B cell (primary cell): ENCODE measurements at regions not wholly inside any gene's neighbourhood (a gene's known extent, or its start where the extent isn't known, plus 50 kb on each side); places are given as distances from the start of the nearest gene placed in this dataset.

Experiments
- ATAC-seq: fragments of 200-7000 bp; cut with Tn5 transposase; one replicate; pipeline ENCODE4 v1.10.0; 2021; ENCODE audit warnings: low read depth, mild to moderate bottlenecking, moderate number of reproducible peaks, moderate library complexity
- CTCF ChIA-PET: fragments of 350-600 bp; sonication (Branson Sonifier 250); formaldehyde crosslinking; loops from one replicate; lab custom pipeline; 2021; ENCODE audit warnings: antibody characterized with exemption, inconsistent platforms; lab: Charles Lee
- POLR2A ChIA-PET: fragments of 350-600 bp; sonication (Branson Sonifier 250); formaldehyde crosslinking; loops from one replicate; lab custom pipeline; 2021; ENCODE audit warnings: antibody characterized with exemption; lab: Charles Lee
- DNase-seq: peaks from one replicate; pipeline ENCODE4 v3.0.0; 2013
- H2AFZ ChIP-seq: 2 replicates; pipeline ENCODE4 v1.6.1; 2012; ENCODE audit warnings: mild to moderate bottlenecking, low read depth, low read length; ENCODE audit not compliant: insufficient read depth, poor library complexity, severe bottlenecking
- H3K27ac ChIP-seq, 2 donors: 1 replicate in 1 of 2; 2 replicates in 1 of 2; pipeline ENCODE4 v1.5.1; 2012 to 2013; ENCODE audit warnings: low read length in 2 of 2, mild to moderate bottlenecking in 2 of 2, moderate library complexity in 1 of 2
- H3K27me3 ChIP-seq, 4 experiments: fragments of 200-600 bp in 1 of 4; sonication (generic) in 1 of 4; replicated peaks in 1 of 4; 1 replicate in 2 of 4; 2 replicates in 2 of 4; pipeline versions ENCODE4 v1.6.1 to v1.7.0; 2013 to 2016; ENCODE audit warnings: low read length in 3 of 4, mild to moderate bottlenecking in 2 of 4, mixed read lengths in 1 of 4, moderate library complexity in 1 of 4; ENCODE audit not compliant: insufficient read depth in 4 of 4, control insufficient read depth in 3 of 4; ENCODE audit errors: control extremely low read depth in 1 of 4
- H3K36me3 ChIP-seq, 2 experiments: replicated peaks in 1 of 2; 1 replicate in 1 of 2; 2 replicates in 1 of 2; pipeline versions ENCODE4 v1.6.1 to v1.7.1; 2013; ENCODE audit warnings: low read length in 1 of 2; ENCODE audit not compliant: insufficient read depth in 2 of 2, control insufficient read depth in 1 of 2; ENCODE audit errors: control extremely low read depth in 1 of 2, extremely low read depth in 1 of 2
- H3K4me1 ChIP-seq, 2 donors: fragments of 200-600 bp in 1 of 2; sonication (generic) in 1 of 2; 1 replicate in 1 of 2; 2 replicates in 1 of 2; pipeline versions ENCODE4 v1.5.1 to v1.6.1; 2013 to 2017; ENCODE audit warnings: low read length in 2 of 2; ENCODE audit not compliant: control insufficient read depth in 2 of 2, insufficient read depth in 2 of 2
- H3K4me2 ChIP-seq: replicated peaks from 2 replicates; pipeline ENCODE3; 2012; ENCODE audit warnings: mild to moderate bottlenecking, low read depth, low read length; ENCODE audit not compliant: poor library complexity, severe bottlenecking
- H3K4me3 ChIP-seq, 5 experiments: fragments of 200-600 bp in 1 of 5; sonication (generic) in 1 of 5; 1 replicate in 3 of 5; 2 replicates in 2 of 5; pipeline versions ENCODE4 v1.5.1 to v1.7.0; 2011 to 2016; ENCODE audit warnings: low read length in 4 of 5, mild to moderate bottlenecking in 4 of 5, low read depth in 2 of 5, control low read depth in 1 of 5, moderate library complexity in 1 of 5; ENCODE audit not compliant: insufficient read depth in 1 of 5; ENCODE audit errors: control extremely low read depth in 1 of 5, extremely low read depth in 1 of 5
- H3K79me2 ChIP-seq: fragments of 200-600 bp; sonication (generic); one replicate; pipeline ENCODE4 v1.6.0; 2016; ENCODE audit warnings: low read length; ENCODE audit not compliant: control insufficient read depth, insufficient read depth
- H3K9ac ChIP-seq: fragments of 200-600 bp; sonication (generic); 2 replicates; pipeline ENCODE4 v1.6.1; 2017; ENCODE audit warnings: mild to moderate bottlenecking, low read length, moderate library complexity
- H3K9me3 ChIP-seq, 3 donors: one replicate each; pipeline versions ENCODE4 v1.6.1 to v1.7.1; 2013; ENCODE audit warnings: low read length in 2 of 3; ENCODE audit not compliant: control insufficient read depth in 2 of 3, insufficient read depth in 1 of 3; ENCODE audit errors: control extremely low read depth in 1 of 3
- H4K20me1 ChIP-seq: 2 replicates; pipeline ENCODE4 v1.6.0; 2012; ENCODE audit warnings: mild to moderate bottlenecking, low read length; ENCODE audit not compliant: insufficient read depth, control insufficient read depth, poor library complexity, severe bottlenecking
- H3K27ac Mint-ChIP-seq: one replicate; pipeline ENCODE4 v1.8.0; 2021; ENCODE audit warnings: mixed read lengths
- H3K27me3 Mint-ChIP-seq: one replicate; pipeline ENCODE4 v1.8.0; 2021; ENCODE audit warnings: mixed read lengths
- H3K4me1 Mint-ChIP-seq: one replicate; pipeline ENCODE4 v1.8.0; 2021; ENCODE audit warnings: mixed read lengths
- H3K4me3 Mint-ChIP-seq: one replicate; pipeline ENCODE4 v1.8.0; 2021; ENCODE audit warnings: mixed read lengths
- H3K9me3 Mint-ChIP-seq: one replicate; pipeline ENCODE4 v1.8.0; 2022; ENCODE audit warnings: mixed read lengths; ENCODE audit not compliant: insufficient read depth
- EZH2 ChIP-seq: IDR thresholded peaks from 2 replicates; pipeline ENCODE4 v1.6.1; 2012; ENCODE audit warnings: borderline replicate concordance, low read depth, mild to moderate bottlenecking, moderate library complexity, low read length; ENCODE audit not compliant: insufficient read depth, poor library complexity, severe bottlenecking
- WGBS: methylation state at CpG from one replicate; pipeline ENCODE4 v1.1.5; 2013; ENCODE audit warnings: missing lambda C conversion rate; ENCODE audit not compliant: insufficient coverage; 5-methylcytosine and 5-hydroxymethylcytosine counted together
- intact Hi-C: fragments of 100-400 bp; cut with micrococcal nuclease; formaldehyde crosslinking; loops from one replicate; pipeline ENCODE4 v1.10.0; 2022
- TF ChIP-seq, protein P1 (sequence below): fragments of 200-600 bp; IDR thresholded peaks from one replicate; pipeline ENCODE4 v1.8.0; 2022; ENCODE audit warnings: antibody characterized with exemption, mild to moderate bottlenecking

DNA sequence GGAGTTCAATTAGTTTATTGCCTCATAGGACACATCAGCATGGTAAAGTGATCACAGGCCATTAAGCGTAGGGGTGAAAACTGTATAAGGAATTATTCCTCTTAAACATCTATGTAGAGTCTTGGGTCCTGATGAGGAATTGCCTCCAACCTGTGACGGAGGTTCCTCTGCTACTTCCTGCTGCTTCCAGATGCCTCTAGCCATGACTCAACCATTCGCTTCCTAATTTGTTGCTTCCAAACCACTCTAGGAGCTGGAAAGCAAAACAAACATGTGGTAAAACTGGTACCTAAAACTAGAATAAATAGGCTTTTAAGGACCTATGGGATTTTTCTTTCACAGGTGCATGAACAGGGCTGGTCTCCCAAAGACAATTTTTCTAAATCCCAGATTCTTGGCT is 253.8 kb downstream of the KLF12 start:
- TF ChIP-seq EZH2, result no peak
- TF ChIP-seq, protein P1, sequence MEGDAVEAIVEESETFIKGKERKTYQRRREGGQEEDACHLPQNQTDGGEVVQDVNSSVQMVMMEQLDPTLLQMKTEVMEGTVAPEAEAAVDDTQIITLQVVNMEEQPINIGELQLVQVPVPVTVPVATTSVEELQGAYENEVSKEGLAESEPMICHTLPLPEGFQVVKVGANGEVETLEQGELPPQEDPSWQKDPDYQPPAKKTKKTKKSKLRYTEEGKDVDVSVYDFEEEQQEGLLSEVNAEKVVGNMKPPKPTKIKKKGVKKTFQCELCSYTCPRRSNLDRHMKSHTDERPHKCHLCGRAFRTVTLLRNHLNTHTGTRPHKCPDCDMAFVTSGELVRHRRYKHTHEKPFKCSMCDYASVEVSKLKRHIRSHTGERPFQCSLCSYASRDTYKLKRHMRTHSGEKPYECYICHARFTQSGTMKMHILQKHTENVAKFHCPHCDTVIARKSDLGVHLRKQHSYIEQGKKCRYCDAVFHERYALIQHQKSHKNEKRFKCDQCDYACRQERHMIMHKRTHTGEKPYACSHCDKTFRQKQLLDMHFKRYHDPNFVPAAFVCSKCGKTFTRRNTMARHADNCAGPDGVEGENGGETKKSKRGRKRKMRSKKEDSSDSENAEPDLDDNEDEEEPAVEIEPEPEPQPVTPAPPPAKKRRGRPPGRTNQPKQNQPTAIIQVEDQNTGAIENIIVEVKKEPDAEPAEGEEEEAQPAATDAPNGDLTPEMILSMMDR, result no peak
- no peak overlapping the region for H3K27ac ChIP-seq
- H3K9me3 Mint-ChIP-seq, result no peaks in the 10 kb centered on the region
- peaks cover 25% of the 10 kb centered on the region for H3K4me1 Mint-ChIP-seq
- H3K9me3 ChIP-seq, result peaks cover 0 to 9% (median 0%) of the 10 kb centered on the region in 3 donors
- CTCF ChIA-PET, result no interaction called here
- no peak for ATAC-seq
- no peaks in the 10 kb centered on the region for H3K27me3 Mint-ChIP-seq
- no peak overlapping the region for H3K4me3 Mint-ChIP-seq
- no peak overlapping the region for H3K9ac ChIP-seq
- WGBS, result no CpG with 5 or more reads among the region's 3 CpGs
- peaks cover 9 to 11% of the 10 kb centered on the region in 2 donors for H3K4me1 ChIP-seq
- no peak overlapping the region for H3K27ac Mint-ChIP-seq
- no peaks in the 10 kb centered on the region for H3K36me3 ChIP-seq
- peaks cover 10% of the 10 kb centered on the region for H4K20me1 ChIP-seq
- H3K4me3 ChIP-seq, result no peak overlapping the region
- H2AFZ ChIP-seq, result no peak overlapping the region
- DNase-seq, result no peak
- H3K79me2 ChIP-seq, result peaks cover 15% of the 10 kb centered on the region
- H3K4me2 ChIP-seq, result no peak overlapping the region
- intact Hi-C loops, result no loop called here
- no peaks in the 10 kb centered on the region for H3K27me3 ChIP-seq
- POLR2A ChIA-PET, result no interaction called here

DNA sequence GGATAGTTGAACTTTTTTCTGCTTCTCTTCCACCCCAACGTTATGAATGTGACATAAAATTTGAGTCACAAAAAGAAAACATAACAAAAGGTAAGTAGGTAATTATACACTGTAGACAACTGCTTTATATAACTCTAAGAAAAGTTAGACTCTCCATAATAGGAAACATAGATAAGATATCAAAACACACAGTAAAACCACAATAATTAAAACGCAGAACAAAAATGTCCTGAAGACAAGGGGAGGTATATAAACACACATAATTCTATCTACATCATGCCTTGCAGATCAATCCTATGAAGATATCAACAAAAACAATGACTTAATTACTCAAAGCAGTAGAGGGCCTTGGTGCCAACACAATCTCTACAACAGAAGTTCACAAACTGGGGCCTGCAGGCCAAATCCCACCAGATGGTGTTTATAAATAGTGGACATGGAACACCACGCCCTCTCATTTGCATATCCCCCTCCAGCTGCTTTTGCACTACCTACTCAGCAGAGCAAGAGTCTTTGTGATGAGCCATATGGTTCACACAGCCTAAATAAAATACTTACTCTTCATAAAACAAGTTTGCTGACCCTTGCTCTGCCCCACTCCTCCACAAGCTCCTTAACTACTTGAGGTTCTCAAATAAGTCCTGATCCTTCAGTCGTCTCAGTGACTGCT is 254.7 kb downstream of the KLF12 start:
- Mint-ChIP-seq H3K27me3 (no peaks in the 10 kb centered on the region), H3K4me3 (no peak overlapping the region), H3K4me1 (peaks cover 27% of the 10 kb centered on the region), H3K27ac (no peak overlapping the region), H3K9me3 (no peaks in the 10 kb centered on the region)
- intact Hi-C loops, result no loop called here
- Histone ChIP-seq H2AFZ (no peak overlapping the region), H3K27ac (no peak overlapping the region), H3K4me1 (peaks cover 9 to 11% of the 10 kb centered on the region in 2 donors), H3K4me2 (peak overlapping the region; percentile 1), H3K4me3 (no peak overlapping the region), H4K20me1 (peaks cover 10% of the 10 kb centered on the region), H3K27me3 (no peaks in the 10 kb centered on the region), H3K9ac (no peak overlapping the region), H3K36me3 (no peaks in the 10 kb centered on the region), H3K79me2 (peaks cover 15% of the 10 kb centered on the region), H3K9me3 (peaks cover 0 to 9% (median 0%) of the 10 kb centered on the region in 3 donors)
- ChIA-PET POLR2A (no interaction called here), CTCF (no interaction called here)
- WGBS, result 100% methylated on average over 1 of the region's 4 CpGs
- DNase-seq (no peak), ATAC-seq (no peak)
- no peak for TF ChIP-seq EZH2
- TF ChIP-seq, protein P1, result no peak
